A204.1 (cell line): ENCODE measurements at regions not wholly inside any gene's neighbourhood (a gene's known extent, or its start where the extent isn't known, plus 50 kb on each side); places are given as distances from the start of the nearest gene placed in this dataset.

ENCODE experiments used
- FAIRE-seq: peaks from 2 replicates; lab custom pipeline; 2012; peaks lifted over from hg19 to GRCh38; lab: Jason Lieb, UNC

DNA sequence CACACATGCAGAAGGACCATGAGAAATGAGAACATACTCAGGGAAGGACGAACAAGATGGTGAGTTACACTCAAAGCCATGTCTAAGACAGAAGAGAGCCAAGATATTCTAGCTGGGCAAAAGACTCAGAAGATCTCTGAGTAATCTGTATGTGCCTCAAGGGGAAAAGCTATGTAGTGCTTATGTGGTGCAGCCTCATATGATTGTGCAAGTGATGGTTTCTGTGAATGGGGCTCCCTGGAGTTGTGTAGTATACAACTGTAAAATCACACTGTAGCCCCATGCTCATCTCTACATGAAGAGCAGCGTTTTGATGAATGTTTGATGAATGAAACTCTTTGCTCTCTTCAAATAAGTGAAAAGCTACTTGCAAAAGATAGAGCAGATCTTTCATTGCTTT, 57.5 kb downstream of the OSR1 start:
- FAIRE-seq: no peak

DNA sequence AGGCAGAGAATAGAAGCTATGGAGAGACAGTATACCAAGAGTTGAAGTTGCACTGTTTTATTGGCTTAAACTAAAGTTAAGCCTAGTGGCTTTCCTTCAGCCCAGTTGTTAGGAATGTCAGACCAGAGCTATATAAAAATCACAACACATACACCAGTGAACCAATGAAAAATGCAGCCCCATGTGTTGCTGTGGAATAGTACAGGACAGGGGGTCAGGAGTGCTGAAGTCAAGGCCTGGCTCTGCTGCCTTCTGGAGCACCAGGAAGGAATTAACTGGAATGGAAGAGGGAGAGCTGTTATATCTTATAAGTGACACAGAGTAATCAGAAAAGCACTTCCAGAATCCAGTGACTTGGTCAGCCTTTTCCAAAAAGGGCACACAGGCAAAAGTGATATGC, 58.9 kb downstream of the OSR1 start:
- FAIRE-seq: no peak

DNA sequence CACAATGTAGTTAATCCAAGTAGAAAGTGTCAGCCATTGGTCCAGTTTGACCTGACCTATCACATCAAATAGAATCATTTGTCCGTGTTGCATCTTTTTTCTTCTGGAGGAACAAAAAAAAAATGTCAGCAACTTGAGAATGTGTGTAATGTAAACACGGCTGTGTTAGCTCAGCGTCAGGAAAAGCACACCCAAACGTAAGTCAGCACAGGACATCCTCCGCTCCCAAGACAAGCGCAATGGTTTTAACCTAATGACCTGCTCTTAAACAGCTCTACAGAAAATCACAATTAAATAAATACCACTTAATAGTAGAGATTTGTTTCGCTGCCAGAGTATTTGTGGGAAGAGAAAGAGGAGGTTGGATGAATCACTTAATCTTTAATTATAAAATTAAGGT, 59.4 kb downstream of the OSR1 start:
- no peak for FAIRE-seq

DNA sequence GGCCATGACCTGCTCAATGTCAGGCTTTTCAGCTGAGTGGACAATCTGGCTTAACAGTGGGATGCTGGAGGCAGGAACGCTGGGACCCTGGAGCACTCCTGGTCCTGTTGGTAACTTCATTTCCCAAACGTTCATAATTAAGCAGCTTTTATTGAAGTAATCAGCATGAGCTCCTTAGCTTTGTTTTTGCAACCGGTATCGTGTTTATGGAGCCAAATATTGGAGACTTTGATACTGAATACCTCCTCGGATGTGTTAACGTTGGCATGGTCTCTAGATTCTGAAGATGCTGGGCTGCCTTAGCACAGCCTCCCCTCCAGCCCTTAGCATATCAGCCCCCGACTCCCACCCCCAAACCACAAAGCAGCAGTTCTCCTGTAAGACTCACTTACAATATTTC, 60.7 kb downstream of the OSR1 start:
- no peak for FAIRE-seq

DNA sequence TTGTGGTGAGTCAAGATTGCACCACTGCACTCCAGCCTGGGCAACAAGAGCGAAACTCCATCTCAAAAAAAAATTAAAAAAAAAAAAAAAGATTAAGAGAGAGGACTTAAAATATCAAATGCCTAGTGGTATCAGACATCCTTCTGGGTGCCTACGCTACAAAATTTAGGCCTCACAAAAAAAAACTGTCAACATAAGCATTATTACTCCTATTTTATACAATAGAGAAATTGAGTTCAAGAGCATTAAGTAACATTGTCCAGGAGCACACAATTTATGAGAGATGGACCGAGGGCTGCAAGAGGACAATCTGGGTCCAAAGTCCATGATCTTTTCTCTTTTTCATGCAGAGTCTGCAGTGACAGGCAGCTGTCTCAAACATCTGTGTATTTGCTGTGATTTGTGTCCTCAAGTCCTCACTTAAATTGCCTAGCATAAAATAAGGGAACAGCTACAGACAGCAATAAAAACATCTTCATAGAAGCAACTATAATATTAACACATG, 62.4 kb downstream of the OSR1 start:
- FAIRE-seq: no peak

DNA sequence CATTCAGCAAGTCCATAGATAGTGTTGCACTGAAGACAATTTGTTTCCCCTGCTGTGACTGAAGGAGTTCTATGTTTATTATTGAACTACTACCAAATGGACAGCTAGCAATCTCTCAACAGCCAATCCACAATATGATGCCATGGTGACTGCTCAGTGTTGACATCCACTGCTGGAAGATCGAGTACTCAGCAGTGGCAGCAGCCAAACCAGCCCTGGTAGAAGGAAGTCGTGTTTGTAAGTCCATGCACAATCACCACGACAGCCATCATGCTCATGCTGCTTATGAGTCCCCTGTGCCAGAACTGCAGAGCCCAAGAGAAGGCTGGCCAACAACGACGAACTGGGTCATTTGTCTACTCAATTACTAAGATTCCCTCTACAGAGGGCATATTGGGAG, 66.4 kb downstream of the OSR1 start:
- FAIRE-seq: no peak

DNA sequence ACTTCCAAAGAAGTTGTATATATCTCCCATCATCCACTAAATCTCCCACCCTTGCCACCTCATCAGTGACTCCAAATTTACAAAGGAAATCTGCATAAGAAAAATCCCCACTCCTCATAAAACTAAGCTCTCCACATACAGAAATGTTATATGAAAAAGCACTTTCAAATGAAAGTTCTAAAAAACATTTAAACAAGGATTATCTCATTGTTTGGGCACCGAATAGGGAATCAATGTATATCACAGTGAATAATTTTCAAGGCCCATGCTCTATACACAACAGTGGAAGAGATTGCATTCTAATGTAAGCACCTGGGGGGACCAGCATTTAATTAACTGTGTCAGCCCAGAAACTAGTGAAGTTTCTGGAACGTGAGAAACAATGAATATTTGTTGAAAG, 70.1 kb downstream of the OSR1 start:
- FAIRE-seq: no peak

DNA sequence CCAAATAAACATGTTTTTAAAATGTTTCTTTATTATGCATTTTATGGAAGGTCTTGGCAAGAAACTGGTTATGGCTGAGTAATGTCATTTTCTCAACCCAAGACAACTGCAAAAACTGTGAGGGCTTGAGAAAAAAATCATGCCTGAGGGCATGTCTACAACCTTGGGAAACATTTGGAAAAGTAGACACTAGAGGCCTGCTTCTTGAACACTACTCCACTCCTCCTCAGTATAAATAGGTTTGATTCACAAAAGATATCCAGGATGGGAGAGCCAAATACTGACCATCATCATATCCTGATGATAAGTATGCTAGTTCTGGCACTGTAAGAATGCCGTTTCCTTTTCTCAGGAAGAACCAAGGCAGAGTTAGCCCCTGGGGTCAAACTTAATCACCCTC, 71.1 kb downstream of the OSR1 start:
- no peak for FAIRE-seq

DNA sequence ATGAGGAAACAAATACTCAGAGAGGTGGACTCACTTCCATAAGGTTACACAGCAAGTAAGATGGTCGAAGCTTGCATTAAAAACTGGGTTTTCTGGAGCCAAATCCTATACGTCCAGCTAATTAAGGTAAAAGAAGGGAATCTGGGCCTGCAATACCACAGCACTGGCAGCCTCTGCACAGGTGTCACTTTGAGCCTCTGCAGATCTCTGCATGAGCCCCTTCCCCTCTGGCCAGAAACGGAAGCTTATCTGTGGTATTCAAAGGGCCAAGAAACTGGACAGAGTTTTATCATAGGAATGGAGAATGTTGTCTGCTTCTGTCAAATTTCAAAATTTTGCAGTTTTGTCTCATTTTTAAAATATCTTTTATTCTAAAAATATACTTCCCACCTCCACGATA, 76.1 kb downstream of the OSR1 start:
- no peak for FAIRE-seq

DNA sequence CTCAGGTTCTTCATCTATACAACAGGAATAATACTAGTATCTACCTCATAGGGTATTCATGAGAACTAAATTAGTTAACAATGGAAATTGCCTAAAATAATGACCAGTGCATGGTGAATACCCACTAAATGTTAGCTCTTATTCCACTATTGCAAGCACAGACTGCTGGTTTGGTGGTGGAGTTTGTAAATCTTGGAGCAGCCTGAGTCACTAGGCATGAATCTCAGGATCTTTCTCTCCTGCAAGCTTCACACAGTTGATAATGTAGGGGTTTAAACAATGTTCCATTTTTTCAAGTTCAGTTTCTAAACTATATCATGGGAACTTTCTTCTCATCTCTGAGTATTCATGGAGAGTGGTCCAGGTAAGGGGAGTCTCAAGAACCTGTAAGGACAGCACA, 84.0 kb downstream of the OSR1 start:
- no peak for FAIRE-seq

DNA sequence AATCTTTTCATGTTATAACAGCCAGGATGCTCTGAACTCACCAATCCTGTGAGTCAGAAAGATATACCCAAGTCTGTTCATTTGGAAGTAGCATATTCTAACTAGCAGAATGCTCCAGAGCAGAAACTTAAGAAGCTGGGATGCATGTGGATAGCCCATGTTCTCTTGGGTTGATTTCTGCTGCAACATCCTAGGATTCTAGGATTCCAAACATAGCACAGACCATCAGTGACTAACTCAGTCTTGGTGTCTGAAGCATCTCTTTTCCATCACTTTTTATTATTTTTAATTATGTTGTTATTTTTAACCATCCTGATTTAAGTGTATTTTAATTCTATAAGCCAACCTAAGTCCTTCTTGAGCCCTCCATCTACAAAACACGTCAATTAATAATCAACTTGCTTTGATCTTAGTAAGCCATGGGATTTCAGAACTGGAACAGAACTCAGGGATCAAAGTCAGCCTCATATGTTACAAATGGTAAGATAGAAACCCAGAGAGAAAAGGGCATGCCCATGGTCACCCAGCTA, 85.4 kb downstream of the OSR1 start:
- no peak for FAIRE-seq

DNA sequence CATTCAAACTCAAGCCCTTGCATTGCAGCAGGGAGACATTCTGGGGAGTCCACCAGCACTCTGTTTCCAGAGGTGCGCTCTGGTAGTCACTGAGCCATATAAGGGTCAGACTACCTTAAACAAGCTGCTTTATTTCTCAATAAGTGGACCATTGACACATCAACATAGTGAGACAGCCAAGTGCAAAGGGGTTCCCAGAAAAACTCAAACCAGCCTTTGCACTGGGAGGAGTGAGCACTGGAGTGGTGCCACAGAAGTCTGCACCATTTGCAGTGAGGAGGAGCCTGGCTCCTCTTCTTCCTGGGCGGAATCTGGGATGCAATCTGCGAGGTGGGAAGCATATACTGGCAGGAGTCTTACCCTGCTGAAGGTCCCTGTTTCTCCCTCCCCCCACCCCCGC, 86.4 kb downstream of the OSR1 start:
- no peak for FAIRE-seq

DNA sequence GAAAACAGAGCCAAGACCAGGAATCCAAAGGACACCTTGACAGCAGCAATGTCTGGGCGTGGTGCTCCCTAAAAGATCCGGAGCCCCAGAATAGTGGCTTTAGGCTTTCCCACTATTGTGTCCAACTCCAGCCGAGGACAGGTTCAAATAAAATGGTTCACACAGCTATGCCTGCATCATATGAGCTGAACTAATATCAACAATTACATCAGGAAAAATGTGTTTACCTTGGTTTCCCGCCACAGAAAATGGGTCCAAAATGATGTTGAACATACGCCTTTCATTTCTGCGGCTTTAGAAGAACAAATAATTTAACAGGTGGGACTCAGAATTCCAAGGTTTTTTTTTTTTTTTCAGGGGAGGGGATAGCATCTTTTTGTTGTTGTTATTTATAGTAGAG, 93.6 kb downstream of the OSR1 start:
- FAIRE-seq: no peak

DNA sequence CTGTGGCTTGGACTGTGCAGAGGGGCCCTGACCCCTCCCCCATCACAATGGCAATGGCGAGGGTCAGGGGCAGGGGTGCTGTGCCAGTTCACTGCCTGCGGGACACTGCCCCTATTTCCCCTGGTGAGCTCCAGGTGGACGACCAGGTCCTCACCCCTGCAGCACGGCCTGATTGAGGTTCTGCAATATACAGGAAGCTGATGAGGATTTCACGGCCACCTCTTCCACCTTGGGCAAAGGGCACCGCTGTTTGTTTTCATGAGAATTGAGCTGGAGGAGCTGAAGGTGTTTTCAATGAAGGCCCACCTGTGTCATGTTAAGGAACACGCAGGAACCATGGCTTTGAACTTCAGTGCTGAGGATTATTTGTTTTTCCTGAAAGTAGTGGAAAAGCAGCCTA, 96.3 kb downstream of the OSR1 start:
- FAIRE-seq: no peak

DNA sequence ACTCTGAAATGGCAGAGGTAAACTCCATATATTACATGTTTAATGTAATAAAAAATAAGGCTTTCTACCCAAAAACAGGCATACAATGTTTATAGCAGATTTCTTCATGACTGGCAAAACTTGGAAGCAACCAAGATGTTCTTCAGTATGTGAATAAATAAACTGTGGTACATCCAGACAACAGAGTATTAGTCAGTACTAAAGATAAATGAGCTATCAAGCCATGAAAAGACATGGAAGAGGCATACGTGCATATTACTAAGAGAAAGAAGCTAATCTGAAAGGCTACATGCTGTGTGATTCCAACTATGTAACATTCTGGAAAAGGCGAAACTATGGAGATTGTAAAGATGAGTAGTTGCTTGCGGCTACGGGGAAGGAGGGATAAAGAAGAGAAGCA, 97.4 kb downstream of the OSR1 start:
- no peak for FAIRE-seq

DNA sequence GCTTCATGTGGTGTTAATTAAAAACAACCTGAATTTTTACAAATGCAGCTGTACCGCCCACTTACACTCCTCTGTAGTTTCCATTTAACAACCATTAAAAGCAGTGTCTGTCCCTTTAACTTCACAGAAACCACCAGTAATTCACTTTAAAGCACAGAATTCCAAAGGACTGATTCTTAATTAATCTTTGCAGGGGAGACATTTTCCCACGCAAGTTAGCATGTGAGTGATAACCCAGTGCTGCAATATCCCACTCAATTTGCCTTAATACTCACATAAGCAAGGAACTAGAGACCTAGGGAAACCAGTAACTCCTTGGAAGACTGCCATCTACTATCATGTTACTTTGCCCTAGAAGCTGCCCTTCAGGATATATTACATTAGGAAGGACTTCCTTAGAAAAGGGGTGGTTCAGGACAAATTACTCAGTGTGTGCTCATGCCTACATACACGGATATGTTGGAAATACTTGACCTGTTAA, 102.3 kb downstream of the OSR1 start:
- FAIRE-seq: no peak

DNA sequence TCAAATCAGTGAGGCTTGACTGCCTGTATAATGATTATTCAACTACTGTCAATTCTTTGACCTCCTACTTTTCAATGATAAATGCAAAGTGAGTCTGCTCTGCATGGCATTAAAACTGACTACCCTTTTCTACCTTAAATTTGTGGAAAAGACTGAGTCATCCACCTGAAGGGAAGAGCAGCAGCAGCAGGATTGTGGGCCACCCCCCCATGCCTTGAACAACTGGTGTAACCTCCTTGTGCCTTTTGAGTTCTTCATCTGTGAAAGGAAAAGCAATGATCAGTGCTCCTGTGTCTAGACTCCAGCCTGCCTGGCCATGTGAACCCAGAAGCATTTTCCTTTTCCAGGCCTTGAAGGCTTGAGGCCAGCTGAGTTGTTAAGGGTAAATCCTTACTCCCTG, 102.9 kb downstream of the OSR1 start:
- FAIRE-seq: no peak

DNA sequence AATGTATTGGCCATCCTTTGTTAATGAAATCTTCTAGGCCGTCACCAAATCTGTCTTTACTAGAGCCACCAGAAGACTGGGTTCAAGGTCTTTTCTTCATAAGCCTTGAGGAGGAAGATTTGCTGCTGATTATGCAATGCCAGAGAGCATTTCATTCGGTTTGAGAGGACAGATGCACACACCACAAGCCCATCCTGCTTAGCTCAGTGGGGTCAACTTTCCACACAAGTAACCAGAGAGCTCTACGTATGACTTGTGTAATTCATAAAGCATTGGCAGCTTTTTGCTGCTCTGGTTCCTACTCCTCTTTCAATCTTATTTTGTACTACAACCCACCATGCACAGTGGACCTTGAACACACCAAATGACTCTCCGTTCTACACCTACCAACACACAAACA, 106.9 kb downstream of the OSR1 start:
- no peak for FAIRE-seq

DNA sequence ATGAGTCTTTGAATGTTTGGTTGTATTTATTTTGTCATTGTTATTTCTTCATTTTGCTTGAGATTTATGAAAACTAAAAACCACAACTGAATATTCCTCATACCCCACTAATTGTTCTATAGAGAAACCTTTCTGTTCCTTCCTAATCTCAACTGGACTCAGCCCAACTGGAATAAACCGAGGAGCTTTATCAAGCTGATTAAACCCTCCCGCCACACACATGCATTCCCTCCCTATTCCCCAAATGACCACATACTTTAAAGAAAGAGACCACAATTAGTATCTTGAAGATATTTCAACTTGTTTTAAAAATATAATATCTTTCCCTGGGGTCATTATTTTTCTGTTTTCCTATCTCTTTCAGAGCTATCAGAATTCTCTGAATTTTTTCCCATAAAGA, 107.5 kb downstream of the OSR1 start:
- no peak for FAIRE-seq

DNA sequence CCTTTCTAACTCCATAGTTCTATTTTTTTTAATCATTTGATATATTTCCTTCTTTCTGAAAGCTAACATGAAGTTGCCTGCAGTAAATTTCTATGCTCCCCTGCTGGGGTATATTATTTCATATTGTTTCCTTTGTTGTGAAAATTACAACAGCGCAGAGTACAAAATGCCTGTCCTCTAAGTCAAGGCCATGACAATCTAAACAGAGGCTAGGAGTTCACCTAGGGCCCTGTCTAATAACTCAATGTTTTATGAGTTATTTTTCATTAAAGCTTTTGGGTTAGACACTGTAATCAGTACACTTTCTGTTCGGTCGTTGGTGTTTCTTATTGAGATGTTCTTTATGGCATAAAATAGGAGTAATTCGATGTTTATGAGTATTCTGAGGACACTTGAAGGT, 111.2 kb downstream of the OSR1 start:
- FAIRE-seq: no peak

DNA sequence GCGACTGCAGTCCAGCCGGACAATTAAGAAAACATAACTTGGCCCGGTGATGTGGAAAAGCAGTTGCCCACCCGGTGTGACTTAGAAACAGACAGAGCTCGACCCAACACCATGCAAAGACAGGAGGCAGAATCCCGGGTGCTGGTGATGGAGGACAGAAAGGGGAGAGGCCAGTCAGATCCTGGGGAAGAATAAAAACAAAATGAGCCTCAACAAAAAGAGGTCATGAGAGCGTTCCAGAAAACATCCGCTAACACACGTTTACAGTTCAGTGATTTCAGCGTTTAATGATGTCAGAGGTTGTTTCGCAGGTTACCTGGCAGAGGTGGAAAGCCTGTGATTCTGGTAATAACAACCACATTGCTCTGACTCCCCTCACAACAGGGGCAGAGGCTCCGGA, 111.9 kb downstream of the OSR1 start:
- FAIRE-seq: no peak

DNA sequence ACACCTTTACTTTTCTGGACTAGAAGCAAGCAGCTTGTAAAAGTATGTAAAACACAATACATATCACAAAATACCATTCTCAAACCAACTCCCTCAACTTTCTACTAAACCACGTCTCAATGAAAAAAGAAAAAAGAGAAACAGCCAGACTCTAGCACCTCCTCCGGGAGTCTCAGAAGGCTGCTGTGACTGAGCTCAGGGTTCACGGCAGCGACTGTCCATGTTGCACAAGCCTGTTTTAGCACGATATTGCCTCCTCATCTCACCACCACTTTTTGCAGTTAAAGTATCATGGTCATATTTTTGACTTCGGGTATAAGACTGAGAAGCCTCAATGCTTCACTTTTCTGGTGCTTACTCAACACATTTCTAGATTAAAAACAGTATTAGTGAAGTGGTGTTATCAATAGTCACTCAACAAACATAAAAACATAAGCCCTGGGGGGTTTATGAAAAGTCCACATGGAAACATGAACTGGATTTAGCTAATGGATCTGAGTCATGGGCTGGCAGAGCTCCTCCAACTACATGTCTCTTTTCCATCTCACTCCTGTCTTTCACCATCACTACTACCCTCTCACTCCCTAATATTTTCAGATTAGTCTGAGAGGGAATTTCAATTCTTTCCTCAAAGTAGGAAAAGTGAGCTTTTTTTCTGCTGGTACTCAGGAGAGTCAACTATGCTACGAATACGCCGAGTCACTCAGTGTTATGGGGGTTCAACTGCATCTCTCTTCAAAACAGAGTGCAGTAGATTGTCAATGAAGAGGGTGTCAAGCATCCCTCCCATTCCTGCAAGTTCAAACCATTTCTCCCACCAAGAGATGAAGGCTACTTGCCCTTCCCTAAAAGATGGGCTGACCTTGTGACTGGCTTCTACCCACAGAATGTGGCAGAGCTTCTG, 113.7 kb downstream of the OSR1 start:
- FAIRE-seq: no peak

DNA sequence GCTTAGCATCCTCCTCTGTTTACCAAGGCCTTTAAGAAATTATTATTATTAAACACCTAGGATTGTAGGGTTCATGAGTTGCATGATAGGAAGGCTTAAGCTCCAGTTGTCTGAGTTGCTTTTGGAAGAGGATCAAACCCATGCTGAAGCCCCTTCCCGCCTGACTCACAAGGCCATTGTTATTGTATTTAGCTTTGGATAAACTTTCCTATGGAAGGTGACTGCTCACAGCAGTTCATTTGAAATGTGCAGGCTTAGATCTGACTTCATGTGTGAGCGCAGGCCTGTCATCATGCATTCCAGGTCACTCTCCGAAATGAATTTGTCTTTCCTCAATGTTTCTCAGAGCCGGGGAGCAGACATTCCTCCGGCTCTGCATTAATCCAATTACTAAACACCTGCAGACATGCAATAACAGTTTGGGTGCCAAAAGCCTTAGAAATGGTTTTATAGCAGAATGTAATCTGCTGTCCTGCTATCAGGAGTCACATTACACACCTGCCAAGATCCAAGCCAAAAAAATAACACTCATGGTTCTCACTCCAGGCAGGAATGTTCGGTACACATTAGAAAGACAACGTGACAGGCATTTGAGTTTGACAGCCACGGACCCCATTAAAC, 119.9 kb downstream of the OSR1 start:
- no peak for FAIRE-seq

DNA sequence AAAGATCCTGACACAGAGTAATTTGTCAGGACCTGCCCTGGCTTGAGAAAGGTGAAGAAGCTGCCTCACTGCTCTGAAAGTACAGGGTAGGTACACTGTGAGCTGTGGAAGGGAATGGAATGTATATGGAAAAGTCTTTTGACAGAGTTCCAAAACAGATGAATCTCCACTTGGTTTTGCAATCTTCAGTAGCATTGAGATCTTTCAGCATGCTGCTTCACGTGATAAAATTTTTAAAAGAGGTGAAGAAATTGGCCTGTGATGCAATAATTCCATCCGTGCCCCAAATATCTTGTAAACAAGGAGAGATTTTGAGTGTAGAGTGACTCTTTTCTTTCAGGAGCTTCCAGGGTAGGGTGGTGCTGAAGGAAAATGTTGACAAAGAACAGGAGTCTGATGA, 123.1 kb downstream of the OSR1 start:
- FAIRE-seq: no peak
